HL-60 (cell line): ENCODE measurements at regions not wholly inside any gene's neighbourhood (a gene's known extent, or its start where the extent isn't known, plus 50 kb on each side); places are given as distances from the start of the nearest gene placed in this dataset.

Experiments
- DNase-seq, 2 experiments: peaks; one replicate each; pipeline ENCODE4 v3.0.0-alpha.2; 2010 to 2020; ENCODE audit warnings: low read depth in 1 of 2, low spot score in 1 of 2
- H3K27ac ChIP-seq: fragments of 250-450 bp; sonication (Bioruptor Pico); replicated peaks from 2 replicates; pipeline ENCODE4 v1.5.1; 2020; ENCODE audit warnings: mild to moderate bottlenecking, moderate library complexity
- H3K27me3 ChIP-seq: fragments of 250-450 bp; sonication (Bioruptor Pico); 2 replicates; pipeline ENCODE4 v1.5.1; 2021; ENCODE audit warnings: mild to moderate bottlenecking, moderate library complexity; ENCODE audit not compliant: insufficient read depth, poor library complexity, severe bottlenecking
- H3K4me3 ChIP-seq: replicated peaks from 2 replicates; pipeline ENCODE4 v1.5.1; 2011; ENCODE audit warnings: mild to moderate bottlenecking, control low read depth, low read length; ENCODE audit not compliant: insufficient read depth
- GABPA ChIP-seq: IDR thresholded peaks from 2 replicates; pipeline ENCODE4 v1.6.1; 2012; ENCODE audit warnings: low read depth
- POLR2AphosphoS5 ChIP-seq: IDR thresholded peaks from 2 replicates; pipeline ENCODE4 v1.6.1; 2012; ENCODE audit warnings: low read depth
- SPI1 ChIP-seq: IDR thresholded peaks from 2 replicates; pipeline ENCODE4 v1.6.1; 2012; ENCODE audit warnings: low read depth, mild to moderate bottlenecking, borderline replicate concordance
- TF ChIP-seq, protein P1 (sequence below): IDR thresholded peaks from one replicate; pipeline ENCODE4 v1.5.1; 2011; ENCODE audit warnings: low read length, control low read depth, inconsistent platforms; ENCODE audit not compliant: insufficient read depth
- TF ChIP-seq, protein P2 (sequence below): IDR thresholded peaks from 2 replicates; pipeline ENCODE4 v1.6.1; 2012; ENCODE audit warnings: low read depth; ENCODE audit not compliant: insufficient replicate concordance

DNA sequence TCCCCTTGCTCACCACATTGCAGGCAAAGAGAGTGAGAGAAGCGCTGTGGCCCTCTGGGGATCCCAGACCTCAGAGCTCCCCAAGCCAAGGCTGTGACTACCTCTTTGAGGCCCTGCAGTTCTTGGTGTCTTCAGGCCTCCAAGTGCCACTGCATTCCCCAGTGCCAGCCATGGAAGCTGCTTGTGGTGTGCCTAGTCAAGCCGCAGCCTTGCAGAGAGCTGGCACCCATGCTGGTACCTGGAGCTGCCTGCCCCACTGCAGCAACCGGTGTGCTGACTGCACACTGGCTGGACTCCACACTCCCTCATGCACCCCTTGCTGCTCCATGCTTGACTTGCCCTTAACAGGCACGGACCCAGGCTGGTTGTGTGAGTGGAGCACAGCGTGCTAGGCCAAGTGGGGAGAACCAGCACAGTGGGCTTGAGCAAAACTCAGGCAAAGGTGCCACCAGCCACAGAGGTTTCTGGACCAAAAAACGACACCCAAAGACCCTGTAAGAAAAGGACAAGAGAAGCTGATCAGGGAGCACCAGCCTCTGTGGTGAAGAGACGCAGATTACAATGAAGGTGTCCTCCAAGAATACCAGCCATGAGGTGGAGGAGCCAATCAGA, 113.5 kb upstream of the TMEM18 start:
- Histone ChIP-seq H3K27me3 (no peaks in the 10 kb centered on the region), H3K27ac (no peak overlapping the region), H3K4me3 (no peak overlapping the region)
- TF ChIP-seq GABPA (no peak), SPI1 (no peak), POLR2AphosphoS5 (no peak)
- TF ChIP-seq, protein P1, sequence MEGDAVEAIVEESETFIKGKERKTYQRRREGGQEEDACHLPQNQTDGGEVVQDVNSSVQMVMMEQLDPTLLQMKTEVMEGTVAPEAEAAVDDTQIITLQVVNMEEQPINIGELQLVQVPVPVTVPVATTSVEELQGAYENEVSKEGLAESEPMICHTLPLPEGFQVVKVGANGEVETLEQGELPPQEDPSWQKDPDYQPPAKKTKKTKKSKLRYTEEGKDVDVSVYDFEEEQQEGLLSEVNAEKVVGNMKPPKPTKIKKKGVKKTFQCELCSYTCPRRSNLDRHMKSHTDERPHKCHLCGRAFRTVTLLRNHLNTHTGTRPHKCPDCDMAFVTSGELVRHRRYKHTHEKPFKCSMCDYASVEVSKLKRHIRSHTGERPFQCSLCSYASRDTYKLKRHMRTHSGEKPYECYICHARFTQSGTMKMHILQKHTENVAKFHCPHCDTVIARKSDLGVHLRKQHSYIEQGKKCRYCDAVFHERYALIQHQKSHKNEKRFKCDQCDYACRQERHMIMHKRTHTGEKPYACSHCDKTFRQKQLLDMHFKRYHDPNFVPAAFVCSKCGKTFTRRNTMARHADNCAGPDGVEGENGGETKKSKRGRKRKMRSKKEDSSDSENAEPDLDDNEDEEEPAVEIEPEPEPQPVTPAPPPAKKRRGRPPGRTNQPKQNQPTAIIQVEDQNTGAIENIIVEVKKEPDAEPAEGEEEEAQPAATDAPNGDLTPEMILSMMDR, result no peak
- TF ChIP-seq, protein P2, sequence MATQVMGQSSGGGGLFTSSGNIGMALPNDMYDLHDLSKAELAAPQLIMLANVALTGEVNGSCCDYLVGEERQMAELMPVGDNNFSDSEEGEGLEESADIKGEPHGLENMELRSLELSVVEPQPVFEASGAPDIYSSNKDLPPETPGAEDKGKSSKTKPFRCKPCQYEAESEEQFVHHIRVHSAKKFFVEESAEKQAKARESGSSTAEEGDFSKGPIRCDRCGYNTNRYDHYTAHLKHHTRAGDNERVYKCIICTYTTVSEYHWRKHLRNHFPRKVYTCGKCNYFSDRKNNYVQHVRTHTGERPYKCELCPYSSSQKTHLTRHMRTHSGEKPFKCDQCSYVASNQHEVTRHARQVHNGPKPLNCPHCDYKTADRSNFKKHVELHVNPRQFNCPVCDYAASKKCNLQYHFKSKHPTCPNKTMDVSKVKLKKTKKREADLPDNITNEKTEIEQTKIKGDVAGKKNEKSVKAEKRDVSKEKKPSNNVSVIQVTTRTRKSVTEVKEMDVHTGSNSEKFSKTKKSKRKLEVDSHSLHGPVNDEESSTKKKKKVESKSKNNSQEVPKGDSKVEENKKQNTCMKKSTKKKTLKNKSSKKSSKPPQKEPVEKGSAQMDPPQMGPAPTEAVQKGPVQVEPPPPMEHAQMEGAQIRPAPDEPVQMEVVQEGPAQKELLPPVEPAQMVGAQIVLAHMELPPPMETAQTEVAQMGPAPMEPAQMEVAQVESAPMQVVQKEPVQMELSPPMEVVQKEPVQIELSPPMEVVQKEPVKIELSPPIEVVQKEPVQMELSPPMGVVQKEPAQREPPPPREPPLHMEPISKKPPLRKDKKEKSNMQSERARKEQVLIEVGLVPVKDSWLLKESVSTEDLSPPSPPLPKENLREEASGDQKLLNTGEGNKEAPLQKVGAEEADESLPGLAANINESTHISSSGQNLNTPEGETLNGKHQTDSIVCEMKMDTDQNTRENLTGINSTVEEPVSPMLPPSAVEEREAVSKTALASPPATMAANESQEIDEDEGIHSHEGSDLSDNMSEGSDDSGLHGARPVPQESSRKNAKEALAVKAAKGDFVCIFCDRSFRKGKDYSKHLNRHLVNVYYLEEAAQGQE, result no peak
- DNase-seq, result no peak

DNA sequence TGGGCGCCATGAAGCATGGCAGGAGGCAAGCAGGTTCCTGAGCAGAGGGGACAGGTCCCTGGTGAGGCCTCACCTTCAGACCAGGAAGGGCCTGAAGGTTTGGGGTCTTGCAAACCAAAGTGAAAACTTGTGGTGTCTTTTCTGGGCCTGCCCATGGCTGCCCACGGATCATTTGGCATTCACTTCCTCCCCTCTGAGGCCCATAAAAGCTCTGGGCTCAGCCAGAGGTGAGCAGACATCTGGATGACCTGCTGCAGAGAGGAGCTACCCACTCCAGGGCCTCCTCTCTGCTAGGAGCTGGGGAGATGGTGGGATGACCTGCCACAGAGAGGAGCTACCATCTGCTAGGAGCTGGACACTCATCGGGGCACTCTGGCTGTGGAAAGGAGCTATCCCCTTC, 112.9 kb upstream of the TMEM18 start:
- DNase-seq, result no peak
- H3K27me3 ChIP-seq, result no peaks in the 10 kb centered on the region
- TF ChIP-seq, protein P2, result no peak
- TF ChIP-seq POLR2AphosphoS5, result no peak
- no peak for TF ChIP-seq SPI1
- no peak for TF ChIP-seq GABPA
- TF ChIP-seq, protein P1, result no peak
- H3K27ac ChIP-seq, result no peak overlapping the region
- no peak overlapping the region for H3K4me3 ChIP-seq

DNA sequence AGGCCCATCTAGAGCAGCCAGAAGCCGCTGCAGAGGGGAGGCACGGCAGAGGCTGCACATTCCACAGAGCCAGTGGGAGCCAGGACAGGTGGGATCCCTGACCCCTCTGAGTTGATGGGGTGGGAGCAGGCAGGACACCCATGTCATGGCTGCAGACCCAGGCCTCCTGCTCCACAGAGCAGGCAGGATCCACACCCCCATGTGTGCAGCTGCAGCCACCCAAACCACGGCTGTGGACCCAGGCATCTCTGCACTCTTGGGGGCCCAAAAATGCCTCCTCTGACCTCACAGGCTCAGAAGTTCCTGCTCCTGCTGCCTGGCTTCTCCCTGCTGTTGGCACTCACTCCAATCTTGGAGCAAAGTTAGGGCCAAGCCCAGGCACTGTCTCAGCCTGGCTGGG, 112.3 kb upstream of the TMEM18 start:
- H3K27ac ChIP-seq, result no peak overlapping the region
- H3K4me3 ChIP-seq, result no peak overlapping the region
- no peaks in the 10 kb centered on the region for H3K27me3 ChIP-seq
- DNase-seq, result no peak
- TF ChIP-seq GABPA (no peak), POLR2AphosphoS5 (no peak), SPI1 (no peak)
- TF ChIP-seq, protein P1, result no peak
- TF ChIP-seq, protein P2, result no peak
